B cell (primary cell): ENCODE measurements at regions not wholly inside any gene's neighbourhood (a gene's known extent, or its start where the extent isn't known, plus 50 kb on each side); places are given as distances from the start of the nearest gene placed in this dataset.

Experiments
- ATAC-seq: fragments of 200-7000 bp; cut with Tn5 transposase; one replicate; pipeline ENCODE4 v1.10.0; 2021; ENCODE audit warnings: low read depth, mild to moderate bottlenecking, moderate number of reproducible peaks, moderate library complexity
- CTCF ChIA-PET: fragments of 350-600 bp; sonication (Branson Sonifier 250); formaldehyde crosslinking; loops from one replicate; lab custom pipeline; 2021; ENCODE audit warnings: antibody characterized with exemption, inconsistent platforms; lab: Charles Lee
- POLR2A ChIA-PET: fragments of 350-600 bp; sonication (Branson Sonifier 250); formaldehyde crosslinking; loops from one replicate; lab custom pipeline; 2021; ENCODE audit warnings: antibody characterized with exemption; lab: Charles Lee
- DNase-seq: peaks from one replicate; pipeline ENCODE4 v3.0.0; 2013
- H2AFZ ChIP-seq: 2 replicates; pipeline ENCODE4 v1.6.1; 2012; ENCODE audit warnings: mild to moderate bottlenecking, low read depth, low read length; ENCODE audit not compliant: insufficient read depth, poor library complexity, severe bottlenecking
- H3K27ac ChIP-seq, 2 donors: 1 replicate in 1 of 2; 2 replicates in 1 of 2; pipeline ENCODE4 v1.5.1; 2012 to 2013; ENCODE audit warnings: low read length in 2 of 2, mild to moderate bottlenecking in 2 of 2, moderate library complexity in 1 of 2
- H3K27me3 ChIP-seq, 4 experiments: fragments of 200-600 bp in 1 of 4; sonication (generic) in 1 of 4; replicated peaks in 1 of 4; 1 replicate in 2 of 4; 2 replicates in 2 of 4; pipeline versions ENCODE4 v1.6.1 to v1.7.0; 2013 to 2016; ENCODE audit warnings: low read length in 3 of 4, mild to moderate bottlenecking in 2 of 4, mixed read lengths in 1 of 4, moderate library complexity in 1 of 4; ENCODE audit not compliant: insufficient read depth in 4 of 4, control insufficient read depth in 3 of 4; ENCODE audit errors: control extremely low read depth in 1 of 4
- H3K36me3 ChIP-seq, 2 experiments: replicated peaks in 1 of 2; 1 replicate in 1 of 2; 2 replicates in 1 of 2; pipeline versions ENCODE4 v1.6.1 to v1.7.1; 2013; ENCODE audit warnings: low read length in 1 of 2; ENCODE audit not compliant: insufficient read depth in 2 of 2, control insufficient read depth in 1 of 2; ENCODE audit errors: control extremely low read depth in 1 of 2, extremely low read depth in 1 of 2
- H3K4me1 ChIP-seq, 2 donors: fragments of 200-600 bp in 1 of 2; sonication (generic) in 1 of 2; 1 replicate in 1 of 2; 2 replicates in 1 of 2; pipeline versions ENCODE4 v1.5.1 to v1.6.1; 2013 to 2017; ENCODE audit warnings: low read length in 2 of 2; ENCODE audit not compliant: control insufficient read depth in 2 of 2, insufficient read depth in 2 of 2
- H3K4me2 ChIP-seq: replicated peaks from 2 replicates; pipeline ENCODE3; 2012; ENCODE audit warnings: mild to moderate bottlenecking, low read depth, low read length; ENCODE audit not compliant: poor library complexity, severe bottlenecking
- H3K4me3 ChIP-seq, 5 experiments: fragments of 200-600 bp in 1 of 5; sonication (generic) in 1 of 5; 1 replicate in 3 of 5; 2 replicates in 2 of 5; pipeline versions ENCODE4 v1.5.1 to v1.7.0; 2011 to 2016; ENCODE audit warnings: low read length in 4 of 5, mild to moderate bottlenecking in 4 of 5, low read depth in 2 of 5, control low read depth in 1 of 5, moderate library complexity in 1 of 5; ENCODE audit not compliant: insufficient read depth in 1 of 5; ENCODE audit errors: control extremely low read depth in 1 of 5, extremely low read depth in 1 of 5
- H3K79me2 ChIP-seq: fragments of 200-600 bp; sonication (generic); one replicate; pipeline ENCODE4 v1.6.0; 2016; ENCODE audit warnings: low read length; ENCODE audit not compliant: control insufficient read depth, insufficient read depth
- H3K9ac ChIP-seq: fragments of 200-600 bp; sonication (generic); 2 replicates; pipeline ENCODE4 v1.6.1; 2017; ENCODE audit warnings: mild to moderate bottlenecking, low read length, moderate library complexity
- H3K9me3 ChIP-seq, 3 donors: one replicate each; pipeline versions ENCODE4 v1.6.1 to v1.7.1; 2013; ENCODE audit warnings: low read length in 2 of 3; ENCODE audit not compliant: control insufficient read depth in 2 of 3, insufficient read depth in 1 of 3; ENCODE audit errors: control extremely low read depth in 1 of 3
- H4K20me1 ChIP-seq: 2 replicates; pipeline ENCODE4 v1.6.0; 2012; ENCODE audit warnings: mild to moderate bottlenecking, low read length; ENCODE audit not compliant: insufficient read depth, control insufficient read depth, poor library complexity, severe bottlenecking
- H3K27ac Mint-ChIP-seq: one replicate; pipeline ENCODE4 v1.8.0; 2021; ENCODE audit warnings: mixed read lengths
- H3K27me3 Mint-ChIP-seq: one replicate; pipeline ENCODE4 v1.8.0; 2021; ENCODE audit warnings: mixed read lengths
- H3K4me1 Mint-ChIP-seq: one replicate; pipeline ENCODE4 v1.8.0; 2021; ENCODE audit warnings: mixed read lengths
- H3K4me3 Mint-ChIP-seq: one replicate; pipeline ENCODE4 v1.8.0; 2021; ENCODE audit warnings: mixed read lengths
- H3K9me3 Mint-ChIP-seq: one replicate; pipeline ENCODE4 v1.8.0; 2022; ENCODE audit warnings: mixed read lengths; ENCODE audit not compliant: insufficient read depth
- EZH2 ChIP-seq: IDR thresholded peaks from 2 replicates; pipeline ENCODE4 v1.6.1; 2012; ENCODE audit warnings: borderline replicate concordance, low read depth, mild to moderate bottlenecking, moderate library complexity, low read length; ENCODE audit not compliant: insufficient read depth, poor library complexity, severe bottlenecking
- WGBS: methylation state at CpG from one replicate; pipeline ENCODE4 v1.1.5; 2013; ENCODE audit warnings: missing lambda C conversion rate; ENCODE audit not compliant: insufficient coverage; 5-methylcytosine and 5-hydroxymethylcytosine counted together
- intact Hi-C: fragments of 100-400 bp; cut with micrococcal nuclease; formaldehyde crosslinking; loops from one replicate; pipeline ENCODE4 v1.10.0; 2022
- TF ChIP-seq, protein P1 (sequence below): fragments of 200-600 bp; IDR thresholded peaks from one replicate; pipeline ENCODE4 v1.8.0; 2022; ENCODE audit warnings: antibody characterized with exemption, mild to moderate bottlenecking

- Histone ChIP-seq H3K27ac (no peak overlapping the region), H3K4me1 (no peaks in the 10 kb centered on the region), H3K9ac (no peak overlapping the region), H3K4me3 (no peak overlapping the region), H4K20me1 (no peaks in the 10 kb centered on the region), H2AFZ (no peak overlapping the region), H3K4me2 (no peak overlapping the region), H3K36me3 (no peaks in the 10 kb centered on the region), H3K27me3 (no peaks in the 10 kb centered on the region), H3K79me2 (no peaks in the 10 kb centered on the region), H3K9me3 (no peaks in the 10 kb centered on the region)
- POLR2A ChIA-PET: no interaction called here
- TF ChIP-seq, protein P1, sequence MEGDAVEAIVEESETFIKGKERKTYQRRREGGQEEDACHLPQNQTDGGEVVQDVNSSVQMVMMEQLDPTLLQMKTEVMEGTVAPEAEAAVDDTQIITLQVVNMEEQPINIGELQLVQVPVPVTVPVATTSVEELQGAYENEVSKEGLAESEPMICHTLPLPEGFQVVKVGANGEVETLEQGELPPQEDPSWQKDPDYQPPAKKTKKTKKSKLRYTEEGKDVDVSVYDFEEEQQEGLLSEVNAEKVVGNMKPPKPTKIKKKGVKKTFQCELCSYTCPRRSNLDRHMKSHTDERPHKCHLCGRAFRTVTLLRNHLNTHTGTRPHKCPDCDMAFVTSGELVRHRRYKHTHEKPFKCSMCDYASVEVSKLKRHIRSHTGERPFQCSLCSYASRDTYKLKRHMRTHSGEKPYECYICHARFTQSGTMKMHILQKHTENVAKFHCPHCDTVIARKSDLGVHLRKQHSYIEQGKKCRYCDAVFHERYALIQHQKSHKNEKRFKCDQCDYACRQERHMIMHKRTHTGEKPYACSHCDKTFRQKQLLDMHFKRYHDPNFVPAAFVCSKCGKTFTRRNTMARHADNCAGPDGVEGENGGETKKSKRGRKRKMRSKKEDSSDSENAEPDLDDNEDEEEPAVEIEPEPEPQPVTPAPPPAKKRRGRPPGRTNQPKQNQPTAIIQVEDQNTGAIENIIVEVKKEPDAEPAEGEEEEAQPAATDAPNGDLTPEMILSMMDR: no peak
- no peak for TF ChIP-seq EZH2
- 50% methylated on average over 2 of the region's 4 CpGs for WGBS
- Mint-ChIP-seq H3K27me3 (no peaks in the 10 kb centered on the region), H3K27ac (no peak overlapping the region), H3K4me3 (no peak overlapping the region), H3K9me3 (peaks cover 2% of the 10 kb centered on the region), H3K4me1 (no peaks in the 10 kb centered on the region)
- CTCF ChIA-PET: no interaction called here
- ATAC-seq (no peak), DNase-seq (no peak)
- intact Hi-C loops: no loop called here
Observed at GRCh38 chr5:25006237-25006636, 361.5 kb upstream of the CDH10 start.

DNA sequence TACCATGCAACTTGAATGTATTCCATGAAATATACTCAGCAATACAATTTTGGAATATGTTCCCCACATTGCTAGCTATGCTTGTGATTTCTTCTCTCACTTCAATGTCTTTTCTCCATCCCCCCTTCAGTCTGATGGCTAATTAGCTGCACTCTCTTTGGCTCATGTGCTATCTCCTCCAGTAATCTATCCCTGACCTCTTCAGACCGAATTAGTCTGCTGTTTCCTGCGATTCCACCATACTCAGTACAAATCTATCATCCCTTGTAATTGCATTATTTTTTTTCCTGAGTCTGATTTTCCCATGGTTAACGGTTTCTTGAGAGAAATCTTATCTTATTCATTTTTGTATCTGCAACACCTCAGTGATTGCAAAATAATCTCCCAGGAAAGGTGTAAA lies 360.7 kb upstream of the CDH10 start:
- TF ChIP-seq EZH2: no peak
- TF ChIP-seq, protein P1: no peak
- POLR2A ChIA-PET: no interaction called here
- Histone ChIP-seq H3K27ac (no peak overlapping the region), H4K20me1 (no peaks in the 10 kb centered on the region), H3K36me3 (no peaks in the 10 kb centered on the region), H3K4me2 (no peak overlapping the region), H2AFZ (no peak overlapping the region), H3K9me3 (no peaks in the 10 kb centered on the region), H3K9ac (no peak overlapping the region), H3K4me3 (no peak overlapping the region), H3K79me2 (no peaks in the 10 kb centered on the region), H3K4me1 (no peaks in the 10 kb centered on the region), H3K27me3 (no peaks in the 10 kb centered on the region)
- ATAC-seq (no peak), DNase-seq (no peak)
- peaks cover 2% of the 10 kb centered on the region for H3K9me3 Mint-ChIP-seq
- H3K27me3 Mint-ChIP-seq: no peaks in the 10 kb centered on the region
- H3K4me1 Mint-ChIP-seq: no peaks in the 10 kb centered on the region
- H3K27ac Mint-ChIP-seq: no peak overlapping the region
- intact Hi-C loops: no loop called here
- H3K4me3 Mint-ChIP-seq: no peak overlapping the region
- CTCF ChIA-PET: no interaction called here
- 80% methylated on average over 1 of the region's 3 CpGs for WGBS
